Mesenchymal stem cell (in vitro differentiated cells and primary cell): ENCODE measurements at regions not wholly inside any gene's neighbourhood (a gene's known extent, or its start where the extent isn't known, plus 50 kb on each side); places are given as distances from the start of the nearest gene placed in this dataset.
A peak's percentile ranks its signal among the peaks of the same experiment; 100 is the strongest.

Experiments
- DNase-seq: peaks from one replicate; pipeline ENCODE4 v3.0.0-alpha.2; 2013
- H2AFZ ChIP-seq: one replicate; pipeline ENCODE4 v1.6.1; 2013; ENCODE audit warnings: low read depth, mild to moderate bottlenecking, control low read depth, inconsistent platforms, low read length, moderate library complexity
- H2AK5ac ChIP-seq: 2 replicates; pipeline ENCODE4 v1.6.1; 2013; ENCODE audit warnings: low read length, moderate library complexity, mild to moderate bottlenecking, inconsistent platforms; ENCODE audit not compliant: severe bottlenecking
- H2BK120ac ChIP-seq: one replicate; pipeline ENCODE4 v1.6.1; 2013; ENCODE audit warnings: low read depth, mild to moderate bottlenecking, inconsistent platforms, low read length, moderate library complexity
- H2BK12ac ChIP-seq, 2 experiments: one replicate each; pipeline ENCODE4 v1.6.1; 2013; ENCODE audit warnings: inconsistent platforms in 2 of 2, low read length in 2 of 2, mild to moderate bottlenecking in 2 of 2, moderate library complexity in 2 of 2, control low read depth in 1 of 2
- H2BK15ac ChIP-seq: one replicate; pipeline ENCODE4 v1.6.1; 2013; ENCODE audit warnings: mild to moderate bottlenecking, low read depth, inconsistent platforms; ENCODE audit not compliant: poor library complexity, severe bottlenecking
- H2BK5ac ChIP-seq: 2 replicates; pipeline ENCODE4 v1.6.1; 2013; ENCODE audit warnings: low read depth, mild to moderate bottlenecking, low read length, control low read depth, inconsistent platforms; ENCODE audit not compliant: poor library complexity, severe bottlenecking
- H3K14ac ChIP-seq, 2 experiments: one replicate each; pipeline ENCODE4 v1.6.1; 2013; ENCODE audit warnings: inconsistent platforms in 2 of 2, low read length in 2 of 2, control low read depth in 1 of 2, mild to moderate bottlenecking in 1 of 2, moderate library complexity in 1 of 2
- H3K18ac ChIP-seq, 2 experiments: one replicate each; pipeline ENCODE4 v1.6.1; 2013; ENCODE audit warnings: inconsistent platforms in 2 of 2, low read length in 2 of 2, control low read depth in 1 of 2, low read depth in 1 of 2, mild to moderate bottlenecking in 1 of 2
- H3K23ac ChIP-seq, 2 experiments: one replicate each; pipeline ENCODE4 v1.6.1; 2013; ENCODE audit warnings: inconsistent platforms in 2 of 2, low read length in 2 of 2, mild to moderate bottlenecking in 2 of 2, moderate library complexity in 2 of 2, control low read depth in 1 of 2
- H3K27ac ChIP-seq: 2 replicates; pipeline ENCODE4 v1.5.1; 2013; ENCODE audit warnings: mild to moderate bottlenecking, moderate library complexity, low read length, control low read depth, inconsistent platforms; ENCODE audit not compliant: poor library complexity, severe bottlenecking
- H3K27me3 ChIP-seq, 2 experiments: 2 replicates each; pipeline versions ENCODE4 v1.6.1 to v1.7.0; 2013; ENCODE audit warnings: low read length in 2 of 2, mild to moderate bottlenecking in 2 of 2, moderate library complexity in 2 of 2, control low read depth in 1 of 2, inconsistent platforms in 1 of 2; ENCODE audit not compliant: control insufficient read depth in 1 of 2, insufficient read depth in 1 of 2
- H3K36me3 ChIP-seq, 2 experiments: 2 replicates each; pipeline versions ENCODE4 v1.6.1 to v1.7.0; 2013; ENCODE audit warnings: low read length in 2 of 2, control low read depth in 1 of 2, inconsistent platforms in 1 of 2, low read depth in 1 of 2, mild to moderate bottlenecking in 1 of 2; ENCODE audit not compliant: insufficient read depth in 2 of 2, control insufficient read depth in 1 of 2
- H3K4ac ChIP-seq, 2 experiments: one replicate each; pipeline ENCODE4 v1.6.1; 2013; ENCODE audit warnings: inconsistent platforms in 2 of 2, low read length in 2 of 2, mild to moderate bottlenecking in 2 of 2, moderate library complexity in 2 of 2, control low read depth in 1 of 2, low read depth in 1 of 2
- H3K4me1 ChIP-seq: 2 replicates; pipeline ENCODE4 v1.6.1; 2013; ENCODE audit warnings: low read depth, low read length, control low read depth; ENCODE audit not compliant: control insufficient read depth, insufficient read depth
- H3K4me2 ChIP-seq: 2 replicates; pipeline ENCODE4 v1.6.1; 2013; ENCODE audit warnings: low read length, mild to moderate bottlenecking, inconsistent platforms; ENCODE audit not compliant: poor library complexity, severe bottlenecking
- H3K4me3 ChIP-seq, 2 experiments: 2 replicates each; pipeline versions ENCODE4 v1.5.1 to v1.7.0; 2013; ENCODE audit warnings: low read length in 2 of 2, mild to moderate bottlenecking in 2 of 2, control low read depth in 1 of 2, low read depth in 1 of 2; ENCODE audit not compliant: insufficient read depth in 1 of 2
- H3K79me1 ChIP-seq: replicated peaks from 2 replicates; pipeline ENCODE4 v1.6.1; 2013; ENCODE audit warnings: mild to moderate bottlenecking, control low read depth, low read length, inconsistent platforms; ENCODE audit not compliant: poor library complexity, severe bottlenecking
- H3K9ac ChIP-seq: 2 replicates; pipeline ENCODE4 v1.7.0; 2013; ENCODE audit warnings: mild to moderate bottlenecking, low read length, moderate library complexity
- H3K9me3 ChIP-seq: 2 replicates; pipeline ENCODE4 v1.7.0; 2013; ENCODE audit warnings: mild to moderate bottlenecking, low read length; ENCODE audit not compliant: control insufficient read depth
- H4K8ac ChIP-seq: one replicate; pipeline ENCODE4 v1.6.1; 2013; ENCODE audit warnings: inconsistent platforms, mild to moderate bottlenecking, low read length, moderate library complexity
- H4K91ac ChIP-seq: one replicate; pipeline ENCODE4 v1.6.1; 2013; ENCODE audit warnings: mild to moderate bottlenecking, low read length, inconsistent platforms
- WGBS: methylation state at CpG from one replicate; pipeline ENCODE4 v1.1.7; 2013; ENCODE audit warnings: mixed read lengths; 5-methylcytosine and 5-hydroxymethylcytosine counted together

GRCh38 chr15:26087881-26088280 is 224.8 kb upstream of the ATP10A start:
- Histone ChIP-seq H3K4ac (no peak overlapping the region), H2BK12ac (no peak overlapping the region), H2BK15ac (no peak overlapping the region), H4K91ac (no peak overlapping the region), H2AFZ (no peak overlapping the region), H3K79me1 (no peaks in the 10 kb centered on the region), H2BK5ac (no peak overlapping the region), H3K27ac (no peak overlapping the region), H3K9ac (peak overlapping the region; percentile 74), H3K18ac (no peak overlapping the region), H3K4me3 (no peak overlapping the region), H2AK5ac (no peak overlapping the region), H2BK120ac (no peak overlapping the region), H4K8ac (no peak overlapping the region), H3K4me1 (no peaks in the 10 kb centered on the region), H3K36me3 (no peaks in the 10 kb centered on the region), H3K23ac (no peak overlapping the region), H3K14ac (no peak overlapping the region), H3K4me2 (no peak overlapping the region), H3K27me3 (no peaks in the 10 kb centered on the region), H3K9me3 (no peaks in the 10 kb centered on the region)
- no CpG with 5 or more reads among the region's 2 CpGs for WGBS
- DNase-seq = no peak

- Histone ChIP-seq H3K27ac (no peak overlapping the region), H3K4me3 (no peak overlapping the region), H3K18ac (no peak overlapping the region), H3K14ac (no peak overlapping the region), H3K36me3 (no peaks in the 10 kb centered on the region), H2BK120ac (no peak overlapping the region), H3K4ac (no peak overlapping the region), H2AK5ac (no peak overlapping the region), H3K4me2 (no peak overlapping the region), H3K27me3 (no peaks in the 10 kb centered on the region), H3K9me3 (no peaks in the 10 kb centered on the region), H4K8ac (no peak overlapping the region), H2BK12ac (no peak overlapping the region), H3K23ac (no peak overlapping the region), H2BK5ac (no peak overlapping the region), H3K4me1 (no peaks in the 10 kb centered on the region), H4K91ac (no peak overlapping the region), H2BK15ac (no peak overlapping the region), H3K9ac (peak overlapping the region; percentile 74), H3K79me1 (no peaks in the 10 kb centered on the region), H2AFZ (no peak overlapping the region)
- WGBS = 40% methylated on average over 4 of the region's 4 CpGs
- no peak for DNase-seq
These were observed 224.3 kb upstream of the ATP10A start for GRCh38 chr15:26087395-26087794.

- H3K4me2 ChIP-seq = no peak overlapping the region
- H2BK120ac ChIP-seq = no peak overlapping the region
- no peak overlapping the region for H3K14ac ChIP-seq
- no peak overlapping the region for H2BK15ac ChIP-seq
- H2BK12ac ChIP-seq = no peak overlapping the region
- no peak overlapping the region for H3K4me3 ChIP-seq
- H3K4me1 ChIP-seq = peaks cover 1% of the 10 kb centered on the region
- no peak overlapping the region for H3K18ac ChIP-seq
- no peaks in the 10 kb centered on the region for H3K9me3 ChIP-seq
- no peak overlapping the region for H2AFZ ChIP-seq
- 94% methylated on average over 5 of the region's 8 CpGs for WGBS
- no peak overlapping the region for H2BK5ac ChIP-seq
- H3K9ac ChIP-seq = no peak overlapping the region
- H3K27ac ChIP-seq = no peak overlapping the region
- H3K4ac ChIP-seq = no peak overlapping the region
- no peaks in the 10 kb centered on the region for H3K79me1 ChIP-seq
- no peak overlapping the region for H3K23ac ChIP-seq
- no peak overlapping the region for H2AK5ac ChIP-seq
- no peak for DNase-seq
- no peaks in the 10 kb centered on the region for H3K27me3 ChIP-seq
- no peaks in the 10 kb centered on the region for H3K36me3 ChIP-seq
- H4K8ac ChIP-seq = no peak overlapping the region
- no peak overlapping the region for H4K91ac ChIP-seq
These were observed 221.6 kb upstream of the ATP10A start for GRCh38 chr15:26084771-26085170.

GRCh38 chr15:26083896-26084295 is 220.8 kb upstream of the ATP10A start:
- no peak overlapping the region for H2AK5ac ChIP-seq
- H4K8ac ChIP-seq = no peak overlapping the region
- no peak for DNase-seq
- no peak overlapping the region for H3K27ac ChIP-seq
- no peak overlapping the region for H2AFZ ChIP-seq
- no peak overlapping the region for H3K9ac ChIP-seq
- H3K27me3 ChIP-seq = no peaks in the 10 kb centered on the region
- H2BK15ac ChIP-seq = no peak overlapping the region
- no peak overlapping the region for H3K4me2 ChIP-seq
- no peak overlapping the region for H3K4ac ChIP-seq
- no peak overlapping the region for H2BK120ac ChIP-seq
- no peak overlapping the region for H4K91ac ChIP-seq
- H2BK12ac ChIP-seq = no peak overlapping the region
- H3K23ac ChIP-seq = no peak overlapping the region
- H3K4me1 ChIP-seq = peaks cover 1% of the 10 kb centered on the region
- H3K18ac ChIP-seq = no peak overlapping the region
- no peak overlapping the region for H3K14ac ChIP-seq
- H3K36me3 ChIP-seq = no peaks in the 10 kb centered on the region
- no peak overlapping the region for H2BK5ac ChIP-seq
- H3K9me3 ChIP-seq = no peaks in the 10 kb centered on the region
- no peak overlapping the region for H3K4me3 ChIP-seq
- 73% methylated on average over 1 of the region's 2 CpGs for whole genome bisulfite sequencing
- no peaks in the 10 kb centered on the region for H3K79me1 ChIP-seq
